ENCODE measurements at regions not wholly inside any gene's neighbourhood (a gene's known extent, or its start where the extent isn't known, plus 50 kb on each side); places are given as distances from the start of the nearest gene placed in this dataset.

DNA sequence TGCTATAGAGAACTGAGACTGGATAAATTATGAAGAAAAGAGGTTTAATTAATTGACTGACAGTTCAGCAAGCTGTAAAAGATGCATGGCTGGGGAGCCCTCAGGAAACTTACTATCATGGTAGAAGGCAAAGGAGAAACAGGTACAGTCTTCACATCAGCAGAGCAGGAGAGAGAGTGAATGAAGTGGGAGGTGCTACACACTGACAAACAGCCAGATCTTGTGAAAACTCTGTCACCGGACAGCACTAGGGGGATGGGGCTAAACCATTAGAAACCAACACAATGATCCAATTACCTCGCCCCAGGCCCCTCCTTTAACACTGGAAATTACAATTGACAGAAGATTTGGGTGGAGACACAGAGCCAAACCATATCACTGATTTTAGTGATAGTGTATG is 682.4 kb downstream of the SLC16A7 start:
- TF ChIP-seq, protein P1, sequence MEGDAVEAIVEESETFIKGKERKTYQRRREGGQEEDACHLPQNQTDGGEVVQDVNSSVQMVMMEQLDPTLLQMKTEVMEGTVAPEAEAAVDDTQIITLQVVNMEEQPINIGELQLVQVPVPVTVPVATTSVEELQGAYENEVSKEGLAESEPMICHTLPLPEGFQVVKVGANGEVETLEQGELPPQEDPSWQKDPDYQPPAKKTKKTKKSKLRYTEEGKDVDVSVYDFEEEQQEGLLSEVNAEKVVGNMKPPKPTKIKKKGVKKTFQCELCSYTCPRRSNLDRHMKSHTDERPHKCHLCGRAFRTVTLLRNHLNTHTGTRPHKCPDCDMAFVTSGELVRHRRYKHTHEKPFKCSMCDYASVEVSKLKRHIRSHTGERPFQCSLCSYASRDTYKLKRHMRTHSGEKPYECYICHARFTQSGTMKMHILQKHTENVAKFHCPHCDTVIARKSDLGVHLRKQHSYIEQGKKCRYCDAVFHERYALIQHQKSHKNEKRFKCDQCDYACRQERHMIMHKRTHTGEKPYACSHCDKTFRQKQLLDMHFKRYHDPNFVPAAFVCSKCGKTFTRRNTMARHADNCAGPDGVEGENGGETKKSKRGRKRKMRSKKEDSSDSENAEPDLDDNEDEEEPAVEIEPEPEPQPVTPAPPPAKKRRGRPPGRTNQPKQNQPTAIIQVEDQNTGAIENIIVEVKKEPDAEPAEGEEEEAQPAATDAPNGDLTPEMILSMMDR (IDR thresholded peaks at IDR 0.05; ENCODE audit: poor library complexity, severe bottlenecking) = no peak
- TF ChIP-seq, protein P2, sequence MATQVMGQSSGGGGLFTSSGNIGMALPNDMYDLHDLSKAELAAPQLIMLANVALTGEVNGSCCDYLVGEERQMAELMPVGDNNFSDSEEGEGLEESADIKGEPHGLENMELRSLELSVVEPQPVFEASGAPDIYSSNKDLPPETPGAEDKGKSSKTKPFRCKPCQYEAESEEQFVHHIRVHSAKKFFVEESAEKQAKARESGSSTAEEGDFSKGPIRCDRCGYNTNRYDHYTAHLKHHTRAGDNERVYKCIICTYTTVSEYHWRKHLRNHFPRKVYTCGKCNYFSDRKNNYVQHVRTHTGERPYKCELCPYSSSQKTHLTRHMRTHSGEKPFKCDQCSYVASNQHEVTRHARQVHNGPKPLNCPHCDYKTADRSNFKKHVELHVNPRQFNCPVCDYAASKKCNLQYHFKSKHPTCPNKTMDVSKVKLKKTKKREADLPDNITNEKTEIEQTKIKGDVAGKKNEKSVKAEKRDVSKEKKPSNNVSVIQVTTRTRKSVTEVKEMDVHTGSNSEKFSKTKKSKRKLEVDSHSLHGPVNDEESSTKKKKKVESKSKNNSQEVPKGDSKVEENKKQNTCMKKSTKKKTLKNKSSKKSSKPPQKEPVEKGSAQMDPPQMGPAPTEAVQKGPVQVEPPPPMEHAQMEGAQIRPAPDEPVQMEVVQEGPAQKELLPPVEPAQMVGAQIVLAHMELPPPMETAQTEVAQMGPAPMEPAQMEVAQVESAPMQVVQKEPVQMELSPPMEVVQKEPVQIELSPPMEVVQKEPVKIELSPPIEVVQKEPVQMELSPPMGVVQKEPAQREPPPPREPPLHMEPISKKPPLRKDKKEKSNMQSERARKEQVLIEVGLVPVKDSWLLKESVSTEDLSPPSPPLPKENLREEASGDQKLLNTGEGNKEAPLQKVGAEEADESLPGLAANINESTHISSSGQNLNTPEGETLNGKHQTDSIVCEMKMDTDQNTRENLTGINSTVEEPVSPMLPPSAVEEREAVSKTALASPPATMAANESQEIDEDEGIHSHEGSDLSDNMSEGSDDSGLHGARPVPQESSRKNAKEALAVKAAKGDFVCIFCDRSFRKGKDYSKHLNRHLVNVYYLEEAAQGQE (IDR thresholded peaks at IDR 0.05; ENCODE audit: borderline replicate concordance) = no peak
- TF ChIP-seq EZH2 (IDR thresholded peaks at IDR 0.05; ENCODE audit: borderline replicate concordance, insufficient read depth, low read length, poor library complexity, severe bottlenecking) (no peak), RAD21 (conservative IDR thresholded peaks at IDR 0.05) (no peak), POLR2AphosphoS5 (IDR thresholded peaks at IDR 0.05) (no peak), TAF1 (IDR thresholded peaks at IDR 0.05; ENCODE audit: low read depth) (no peak), MXI1 (conservative IDR thresholded peaks at IDR 0.05; ENCODE audit: poor library complexity, severe bottlenecking) (no peak)

Data from neural cell (in vitro differentiated cells).